ENCODE measurements at regions not wholly inside any gene's neighbourhood (a gene's known extent, or its start where the extent isn't known, plus 50 kb on each side); places are given as distances from the start of the nearest gene placed in this dataset.
"Not testable (repeated sequence)": the region's sequence is repeated elsewhere in the genome, so short reads cannot be mapped to it uniquely, and the experiment has no call there.

- H3K4me1 ChIP-seq (ENCODE audit: control insufficient read depth, low read length): no peaks in the 10 kb centered on the region
- H4K20me1 ChIP-seq (ENCODE audit: control insufficient read depth, insufficient read depth, low read depth, low read length): no peaks in the 10 kb centered on the region
- H3K4me2 ChIP-seq (ENCODE audit: low read length): no peak overlapping the region
- H3K27me3 ChIP-seq (ENCODE audit: control insufficient read depth, low read length): no peaks in the 10 kb centered on the region
- no peak overlapping the region for H3K27ac ChIP-seq (ENCODE audit: low read depth, low read length)
- no peaks in the 10 kb centered on the region for H3K79me2 ChIP-seq (ENCODE audit: control insufficient read depth, low read length)
- H3K4me3 ChIP-seq (ENCODE audit: low read length): no peak overlapping the region
- no peaks in the 10 kb centered on the region for H3F3A ChIP-seq (ENCODE audit: control insufficient read depth, insufficient read depth)
- no peaks in the 10 kb centered on the region for H3K9me3 ChIP-seq (ENCODE audit: control insufficient read depth, insufficient read depth, low read length)
- no peaks in the 10 kb centered on the region for H3K9me2 ChIP-seq (replicated peaks; ENCODE audit: control insufficient read depth, low read length)
- peak; percentile 67 for TF ChIP-seq CTCF (IDR thresholded peaks at IDR 0.05; ENCODE audit: low read depth, low read length, poor library complexity, severe bottlenecking)
- TF ChIP-seq EZH2phosphoT487 (IDR thresholded peaks at IDR 0.05; ENCODE audit: borderline replicate concordance, low read length): no peak
- H3K36me3 ChIP-seq (ENCODE audit: control insufficient read depth, low read length): no peaks in the 10 kb centered on the region
These were observed 147.5 kb upstream of the FGF10 start for GRCh38 chr5:44536650-44537260.

- Histone ChIP-seq H3K36me3 (ENCODE audit: control insufficient read depth, low read length) (no peaks in the 10 kb centered on the region), H3K4me1 (ENCODE audit: control insufficient read depth, low read length) (no peaks in the 10 kb centered on the region), H3K27ac (ENCODE audit: low read depth, low read length) (no peak overlapping the region), H3F3A (ENCODE audit: control insufficient read depth, insufficient read depth) (no peaks in the 10 kb centered on the region), H4K20me1 (ENCODE audit: control insufficient read depth, insufficient read depth, low read depth, low read length) (no peaks in the 10 kb centered on the region), H3K79me2 (ENCODE audit: control insufficient read depth, low read length) (no peaks in the 10 kb centered on the region), H3K27me3 (ENCODE audit: control insufficient read depth, low read length) (no peaks in the 10 kb centered on the region), H3K4me3 (ENCODE audit: low read length) (no peak overlapping the region), H3K9me2 (replicated peaks; ENCODE audit: control insufficient read depth, low read length) (no peaks in the 10 kb centered on the region), H3K4me2 (ENCODE audit: low read length) (no peak overlapping the region), H3K9me3 (ENCODE audit: control insufficient read depth, insufficient read depth, low read length) (no peaks in the 10 kb centered on the region)
- no peak for TF ChIP-seq CTCF (IDR thresholded peaks at IDR 0.05; ENCODE audit: low read depth, low read length, poor library complexity, severe bottlenecking)
- no peak for TF ChIP-seq EZH2phosphoT487 (IDR thresholded peaks at IDR 0.05; ENCODE audit: borderline replicate concordance, low read length)
These were observed 146.4 kb upstream of the FGF10 start for GRCh38 chr5:44535621-44536020.

GRCh38 chr5:44532981-44533380 lies 143.8 kb upstream of the FGF10 start:
- no peaks in the 10 kb centered on the region; the same call in 1 of the 2 replicates for H3K9me3 ChIP-seq (ENCODE audit: control insufficient read depth, insufficient read depth, low read length)
- no peaks in the 10 kb centered on the region for H3F3A ChIP-seq (ENCODE audit: control insufficient read depth, insufficient read depth)
- H3K36me3 ChIP-seq (ENCODE audit: control insufficient read depth, low read length): no peaks in the 10 kb centered on the region
- no peak overlapping the region for H3K4me2 ChIP-seq (ENCODE audit: low read length)
- TF ChIP-seq CTCF (IDR thresholded peaks at IDR 0.05; ENCODE audit: low read depth, low read length, poor library complexity, severe bottlenecking) (no peak), EZH2phosphoT487 (IDR thresholded peaks at IDR 0.05; ENCODE audit: borderline replicate concordance, low read length) (no peak)
- no peaks in the 10 kb centered on the region for H3K79me2 ChIP-seq (ENCODE audit: control insufficient read depth, low read length)
- no peaks in the 10 kb centered on the region for H3K4me1 ChIP-seq (ENCODE audit: control insufficient read depth, low read length)
- no peaks in the 10 kb centered on the region for H4K20me1 ChIP-seq (ENCODE audit: control insufficient read depth, insufficient read depth, low read depth, low read length)
- no peak overlapping the region for H3K27ac ChIP-seq (ENCODE audit: low read depth, low read length)
- H3K9me2 ChIP-seq (replicated peaks; ENCODE audit: control insufficient read depth, low read length): no peaks in the 10 kb centered on the region
- H3K4me3 ChIP-seq (ENCODE audit: low read length): no peak overlapping the region
- no peaks in the 10 kb centered on the region for H3K27me3 ChIP-seq (ENCODE audit: control insufficient read depth, low read length)

- not testable (repeated sequence) for H3K4me2 ChIP-seq (ENCODE audit: low read length); H3K9me2 ChIP-seq (replicated peaks; ENCODE audit: control insufficient read depth, low read length); H3K79me2 ChIP-seq (ENCODE audit: control insufficient read depth, low read length)
These were observed 142.5 kb upstream of the FGF10 start for GRCh38 chr5:44531756-44532155.

GRCh38 chr5:44530783-44531182 lies 141.6 kb upstream of the FGF10 start:
- H3K9me3 ChIP-seq (ENCODE audit: control insufficient read depth, insufficient read depth, low read length); H3K36me3 ChIP-seq (ENCODE audit: control insufficient read depth, low read length); H3K9me2 ChIP-seq (replicated peaks; ENCODE audit: control insufficient read depth, low read length); H3K27ac ChIP-seq (ENCODE audit: low read depth, low read length); H3K4me3 ChIP-seq (ENCODE audit: low read length); H3K4me2 ChIP-seq (ENCODE audit: low read length); H4K20me1 ChIP-seq (ENCODE audit: control insufficient read depth, insufficient read depth, low read depth, low read length); H3F3A ChIP-seq (ENCODE audit: control insufficient read depth, insufficient read depth); H3K79me2 ChIP-seq (ENCODE audit: control insufficient read depth, low read length); H3K4me1 ChIP-seq (ENCODE audit: control insufficient read depth, low read length); H3K27me3 ChIP-seq (ENCODE audit: control insufficient read depth, low read length): not testable (repeated sequence)

More at GRCh38 chr5:44531756-44532155, 142.5 kb upstream of the FGF10 start:
- not testable (repeated sequence) for H3K4me1 ChIP-seq (ENCODE audit: control insufficient read depth, low read length); H3K27ac ChIP-seq (ENCODE audit: low read depth, low read length); H3F3A ChIP-seq (ENCODE audit: control insufficient read depth, insufficient read depth); H4K20me1 ChIP-seq (ENCODE audit: control insufficient read depth, insufficient read depth, low read depth, low read length); H3K9me3 ChIP-seq (ENCODE audit: control insufficient read depth, insufficient read depth, low read length); H3K27me3 ChIP-seq (ENCODE audit: control insufficient read depth, low read length); H3K36me3 ChIP-seq (ENCODE audit: control insufficient read depth, low read length); H3K4me3 ChIP-seq (ENCODE audit: low read length)

Data from DOHH2 (cell line).